Upper lobe of left lung (tissue), 4 donors: ENCODE measurements at regions not wholly inside any gene's neighbourhood (a gene's known extent, or its start where the extent isn't known, plus 50 kb on each side); places are given as distances from the start of the nearest gene placed in this dataset.

Experiments used
- CTCF ChIP-seq, 6 experiments: fragments of 450-650 bp in 4 of 6; fragments of 200-600 bp in 2 of 6; sonication (generic) in 2 of 6; IDR thresholded peaks; one replicate each; pipeline ENCODE4 v1.5.1; 2016 to 2019; ENCODE audit warnings: antibody characterized with exemption in 6 of 6
- EP300 ChIP-seq, 4 donors: sonication (generic); formaldehyde crosslinking; IDR thresholded peaks; one replicate each; pipeline ENCODE4 v1.5.1; 2017; ENCODE audit warnings: antibody characterized with exemption in 4 of 4, control low read depth in 2 of 4
- POLR2A ChIP-seq, 4 donors: fragments of 450-650 bp; IDR thresholded peaks; one replicate each; pipeline ENCODE4 v1.5.1; 2016 to 2017; ENCODE audit warnings: antibody characterized with exemption in 4 of 4, mild to moderate bottlenecking in 2 of 4

DNA sequence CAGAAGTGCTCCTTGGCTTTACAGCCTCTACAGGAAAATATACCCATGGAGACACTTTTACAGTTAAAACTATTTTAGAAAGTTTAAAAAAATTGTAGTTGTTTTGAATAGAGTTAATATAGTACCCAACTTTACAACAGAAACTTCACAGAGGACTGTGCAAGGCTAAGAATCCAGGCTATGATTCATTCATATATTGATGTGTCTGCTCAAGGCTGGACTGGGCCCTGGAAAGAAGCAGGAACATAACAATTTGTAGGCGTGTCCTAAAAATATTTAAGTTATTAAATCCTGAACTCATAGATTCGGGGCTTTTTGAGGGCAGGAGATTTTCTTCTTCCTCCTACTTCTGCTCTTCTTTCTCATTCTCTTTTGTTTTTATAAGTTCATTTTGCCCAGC, 291.5 kb upstream of the CCDC179 start:
- TF ChIP-seq POLR2A (IDR thresholded peaks at IDR 0.05) (no peak), EP300 (IDR thresholded peaks at IDR 0.05) (no peak), CTCF (IDR thresholded peaks at IDR 0.05) (no peak)
